Ishikawa (cell line): ENCODE measurements at regions not wholly inside any gene's neighbourhood (a gene's known extent, or its start where the extent isn't known, plus 50 kb on each side); places are given as distances from the start of the nearest gene placed in this dataset.

ENCODE experiments used
- CEBPB ChIP-seq: IDR thresholded peaks from 2 replicates; pipeline ENCODE4 v1.6.1; 2012
- TAF1 ChIP-seq: IDR thresholded peaks from 2 replicates; pipeline ENCODE4 v1.6.1; 2012; ENCODE audit warnings: low read depth, mild to moderate bottlenecking
- TEAD4 ChIP-seq: IDR thresholded peaks from 2 replicates; pipeline ENCODE4 v1.6.1; 2012

DNA sequence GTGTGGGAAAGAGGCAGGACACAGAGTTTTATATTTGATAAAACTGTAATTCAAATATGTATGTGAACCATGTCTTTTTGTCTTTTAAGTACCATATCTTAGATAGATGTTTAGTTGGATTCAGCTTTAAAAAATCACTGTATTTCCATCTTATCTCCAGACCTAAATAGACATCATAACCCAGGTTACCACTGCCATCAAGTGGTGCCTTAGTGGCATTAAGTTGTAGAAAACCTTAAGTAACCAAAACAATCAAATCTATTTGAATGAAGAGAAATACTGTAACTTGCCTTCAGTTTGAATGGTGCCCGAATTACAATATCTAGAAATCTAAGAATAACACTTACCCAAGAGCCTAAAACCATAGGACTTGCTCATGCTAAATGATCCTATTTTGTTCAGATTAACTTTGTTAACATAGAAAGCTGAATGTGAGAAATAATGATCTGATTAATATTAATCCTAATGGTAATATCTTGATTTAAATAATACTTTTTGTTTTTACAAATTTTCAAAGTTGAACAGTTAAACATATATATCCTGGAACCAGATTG lies 92.5 kb upstream of the MAP2 start:
- no peak for TF ChIP-seq TAF1
- TF ChIP-seq CEBPB: no peak
- TF ChIP-seq TEAD4: no peak
